Neural cell (in vitro differentiated cells): ENCODE measurements at regions not wholly inside any gene's neighbourhood (a gene's known extent, or its start where the extent isn't known, plus 50 kb on each side); places are given as distances from the start of the nearest gene placed in this dataset.

ENCODE experiments used
- CTCF ChIP-seq: fragments of 450-650 bp; IDR thresholded peaks from 2 replicates; pipeline ENCODE4 v1.5.1; 2014; ENCODE audit warnings: antibody characterized with exemption, mild to moderate bottlenecking, moderate library complexity; ENCODE audit not compliant: poor library complexity, severe bottlenecking
- REST ChIP-seq: IDR thresholded peaks from 2 replicates; pipeline ENCODE4 v1.6.1; 2012; ENCODE audit warnings: borderline replicate concordance

GRCh38 chr2:4715065-4715464 is 977.1 kb upstream of the SOX11 start:
- no peak for TF ChIP-seq CTCF
- TF ChIP-seq REST: no peak
